ENCODE measurements at regions not wholly inside any gene's neighbourhood (a gene's known extent, or its start where the extent isn't known, plus 50 kb on each side); places are given as distances from the start of the nearest gene placed in this dataset.

DNA sequence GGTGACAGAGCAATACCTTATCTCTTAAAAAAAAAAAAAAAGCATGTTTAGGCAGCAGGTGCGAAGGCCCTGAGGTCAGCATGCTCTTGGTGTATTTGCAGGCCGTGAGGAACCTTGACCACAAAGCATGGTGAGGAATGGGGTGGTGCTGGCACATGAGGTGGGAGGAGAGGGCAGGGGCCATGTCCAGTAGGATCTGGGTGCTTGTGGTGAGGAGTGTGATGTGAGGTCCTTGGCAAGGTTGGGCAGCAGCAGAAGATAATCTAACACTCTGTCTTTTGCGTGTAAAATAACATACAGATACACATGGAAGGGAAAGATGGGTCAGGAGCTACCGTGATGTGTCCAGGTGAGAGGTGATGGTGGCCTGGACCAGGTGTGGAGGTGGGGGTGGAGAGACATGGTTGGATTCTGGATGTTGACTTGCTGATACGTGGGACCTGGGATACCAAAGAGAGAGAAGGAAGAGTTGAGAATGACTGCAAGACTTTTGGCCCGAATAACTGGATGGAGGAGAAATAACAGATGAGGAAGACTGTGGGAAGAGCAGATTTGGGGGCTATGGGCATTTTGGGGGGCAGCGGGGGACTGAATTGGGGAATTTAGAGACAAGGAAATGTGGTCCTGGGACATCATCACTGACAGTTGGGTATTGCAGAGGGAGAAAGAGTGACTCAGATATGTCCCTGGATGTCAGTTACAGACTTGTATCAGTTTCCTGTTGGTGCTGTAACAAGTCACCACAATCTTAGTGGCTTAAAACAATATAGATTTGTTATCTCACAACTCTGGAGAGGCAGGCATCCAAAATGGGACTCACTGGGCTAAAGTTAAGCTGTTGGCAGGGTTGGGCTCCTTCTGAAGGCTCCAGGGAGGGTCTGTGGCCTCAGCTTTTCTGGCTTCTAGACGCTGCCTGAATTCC is 274.9 kb downstream of the HAPSTR1 start:
- TF ChIP-seq, protein P1, sequence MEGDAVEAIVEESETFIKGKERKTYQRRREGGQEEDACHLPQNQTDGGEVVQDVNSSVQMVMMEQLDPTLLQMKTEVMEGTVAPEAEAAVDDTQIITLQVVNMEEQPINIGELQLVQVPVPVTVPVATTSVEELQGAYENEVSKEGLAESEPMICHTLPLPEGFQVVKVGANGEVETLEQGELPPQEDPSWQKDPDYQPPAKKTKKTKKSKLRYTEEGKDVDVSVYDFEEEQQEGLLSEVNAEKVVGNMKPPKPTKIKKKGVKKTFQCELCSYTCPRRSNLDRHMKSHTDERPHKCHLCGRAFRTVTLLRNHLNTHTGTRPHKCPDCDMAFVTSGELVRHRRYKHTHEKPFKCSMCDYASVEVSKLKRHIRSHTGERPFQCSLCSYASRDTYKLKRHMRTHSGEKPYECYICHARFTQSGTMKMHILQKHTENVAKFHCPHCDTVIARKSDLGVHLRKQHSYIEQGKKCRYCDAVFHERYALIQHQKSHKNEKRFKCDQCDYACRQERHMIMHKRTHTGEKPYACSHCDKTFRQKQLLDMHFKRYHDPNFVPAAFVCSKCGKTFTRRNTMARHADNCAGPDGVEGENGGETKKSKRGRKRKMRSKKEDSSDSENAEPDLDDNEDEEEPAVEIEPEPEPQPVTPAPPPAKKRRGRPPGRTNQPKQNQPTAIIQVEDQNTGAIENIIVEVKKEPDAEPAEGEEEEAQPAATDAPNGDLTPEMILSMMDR (IDR thresholded peaks at IDR 0.05) = no peak
- TF ChIP-seq POLR2A (IDR thresholded peaks at IDR 0.05) = no peak
- no peak for TF ChIP-seq EP300 (IDR thresholded peaks at IDR 0.05)
- no peak for TF ChIP-seq POLR2AphosphoS5 (IDR thresholded peaks at IDR 0.05)

Measured in sigmoid colon (tissue), 4 donors.